Stimulated activated naive CD8-positive, alpha-beta T cell treated with anti-CD3 and anti-CD28 coated beads, Interleukin-15, Interleukin-2, amounts not matched to agents 100 U/mL and 50 U/mL, for 24 hours (primary cell): ENCODE measurements at regions not wholly inside any gene's neighbourhood (a gene's known extent, or its start where the extent isn't known, plus 50 kb on each side); places are given as distances from the start of the nearest gene placed in this dataset.
"Not testable (repeated sequence)": the region's sequence is repeated elsewhere in the genome, so short reads cannot be mapped to it uniquely, and the experiment has no call there.

Experiments
- ATAC-seq: fragments of 150-1000 bp; cut with Tn5 transposase; one replicate; pipeline ENCODE4 v1.10.0; 2021
- DNase-seq: peaks from one replicate; pipeline ENCODE4 v3.0.0; 2021

DNA sequence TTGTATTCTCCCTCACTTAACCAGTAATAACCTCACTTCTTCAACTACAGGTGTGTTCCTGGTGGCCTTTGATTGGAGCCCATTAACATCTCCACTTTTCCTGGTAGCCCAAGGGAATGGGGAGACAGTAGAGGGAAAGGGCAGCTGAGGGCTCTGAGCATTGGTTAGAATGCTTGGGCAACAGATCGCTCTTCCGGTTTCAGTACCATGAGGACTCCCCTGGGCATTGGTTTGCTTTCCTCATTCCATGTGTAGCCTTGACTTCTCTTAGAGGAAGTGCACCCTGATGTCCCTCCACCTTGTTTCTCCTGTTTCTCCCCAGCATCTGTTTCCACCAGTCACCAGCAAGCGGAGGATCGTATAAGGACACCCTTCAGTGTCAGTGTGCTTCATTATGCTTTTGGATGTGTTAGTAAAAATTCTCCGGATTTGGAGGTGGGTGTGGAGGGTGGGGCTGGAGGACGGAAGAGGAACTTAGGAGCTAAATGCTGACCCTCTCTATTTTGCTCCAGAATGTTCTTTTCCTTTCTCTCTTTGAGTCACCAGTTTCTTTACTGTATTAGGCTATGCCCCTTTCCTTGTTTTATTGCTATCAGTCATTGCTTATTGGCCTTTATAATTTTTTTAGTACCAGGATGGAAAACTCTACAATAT lies 50.6 kb upstream of the ZNG1B start:
- ATAC-seq, DNase-seq: not testable (repeated sequence)

DNA sequence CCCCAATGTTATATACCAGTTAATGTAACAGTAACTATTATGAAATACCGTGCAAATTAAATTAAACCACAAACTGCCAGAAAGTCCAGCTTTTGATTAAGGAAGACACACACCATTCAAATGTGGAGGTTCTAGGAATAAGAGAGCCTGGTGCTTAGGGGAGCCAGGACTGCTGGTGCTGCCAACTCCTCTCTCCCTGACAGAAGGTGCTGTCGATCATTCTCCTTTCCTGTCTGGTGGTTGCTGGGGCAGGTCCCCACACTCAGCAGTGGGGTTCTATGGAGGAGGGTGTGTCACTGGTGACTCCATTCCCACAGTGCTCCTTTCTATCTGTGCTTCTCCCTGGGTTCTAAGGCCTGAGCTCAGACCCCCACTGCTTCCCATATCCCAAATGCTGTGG lies 57.9 kb upstream of the ZNG1B start:
- DNase-seq, ATAC-seq: not testable (repeated sequence)

DNA sequence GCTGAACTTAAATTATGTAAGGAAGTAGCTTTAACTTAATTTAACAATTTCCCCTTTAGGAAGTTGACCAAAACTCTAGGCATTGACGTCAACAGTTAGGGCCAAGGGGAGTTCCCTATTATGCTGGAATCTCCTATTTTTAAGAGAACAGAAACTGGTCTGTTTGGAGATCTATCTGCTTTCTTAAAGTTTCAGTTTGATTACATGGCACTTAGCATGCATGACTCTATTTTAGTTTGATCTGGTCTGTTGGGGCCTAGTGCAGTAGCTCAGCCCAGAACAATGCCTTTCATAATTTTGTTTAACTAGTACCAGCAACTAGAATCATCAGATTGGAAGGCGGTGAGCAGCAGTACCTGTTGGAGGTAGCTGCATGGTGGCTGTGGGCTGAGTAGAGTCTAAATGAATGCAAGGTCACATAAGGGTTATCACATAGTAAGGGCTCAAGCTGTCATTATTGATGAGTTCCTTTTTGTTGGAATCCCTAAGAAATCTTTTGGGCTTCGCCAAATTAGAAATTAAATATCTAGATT lies 60.5 kb upstream of the ZNG1B start:
- no peak for DNase-seq
- ATAC-seq = peak; percentile 84

DNA sequence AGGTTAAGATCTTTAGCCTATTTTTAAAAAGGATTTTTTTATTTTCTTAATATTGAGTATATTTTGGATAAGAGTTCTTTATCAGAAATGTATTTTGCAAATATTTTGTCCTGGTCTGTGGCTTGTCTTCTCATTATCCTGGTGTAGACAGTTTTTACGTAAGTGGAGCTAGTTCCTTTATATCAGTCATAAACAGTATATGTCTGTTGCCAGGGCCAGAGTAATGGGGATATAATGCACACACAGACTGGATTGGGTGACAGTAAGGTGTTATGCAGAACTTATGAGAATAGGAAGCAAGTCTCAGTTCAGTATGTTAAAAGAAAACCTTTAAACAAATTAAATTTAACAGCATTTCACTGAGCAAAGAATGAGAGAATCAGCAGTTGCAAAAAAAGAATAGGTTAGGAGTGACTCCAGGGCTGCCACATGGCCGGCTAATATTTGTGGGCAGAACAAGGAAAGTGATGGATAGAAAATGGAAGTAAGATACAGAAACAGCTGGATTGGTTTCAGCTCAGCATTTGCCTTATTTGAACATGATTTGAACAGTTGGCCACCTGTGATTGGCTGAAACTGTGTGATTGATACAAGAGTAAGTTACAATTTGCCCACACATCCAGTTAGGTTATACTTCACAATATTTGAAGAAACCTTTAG lies 61.1 kb upstream of the ZNG1B start:
- no peak for ATAC-seq

DNA sequence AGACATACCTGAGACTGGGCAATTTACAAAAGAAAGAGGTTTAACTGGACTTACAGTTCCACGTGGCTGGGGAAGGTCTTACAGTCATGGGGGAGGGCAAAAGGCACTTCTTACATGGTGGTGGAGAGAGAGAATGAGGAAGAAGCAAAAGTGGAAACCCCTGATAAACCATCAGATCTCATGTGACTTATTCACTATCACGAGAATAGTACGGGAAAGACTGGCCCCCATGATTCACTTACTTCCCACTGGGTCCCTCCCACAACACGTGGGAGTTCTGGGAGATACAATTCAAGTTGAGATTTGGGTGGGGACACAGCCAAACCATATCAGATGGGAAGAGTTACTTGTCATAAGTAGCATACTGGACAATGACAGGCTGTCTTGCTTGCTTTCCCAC lies 62.6 kb upstream of the ZNG1B start:
- not testable (repeated sequence) for DNase-seq, ATAC-seq

More for the DNA sequence above, 61.1 kb upstream of the ZNG1B start:
- DNase-seq = no peak

DNA sequence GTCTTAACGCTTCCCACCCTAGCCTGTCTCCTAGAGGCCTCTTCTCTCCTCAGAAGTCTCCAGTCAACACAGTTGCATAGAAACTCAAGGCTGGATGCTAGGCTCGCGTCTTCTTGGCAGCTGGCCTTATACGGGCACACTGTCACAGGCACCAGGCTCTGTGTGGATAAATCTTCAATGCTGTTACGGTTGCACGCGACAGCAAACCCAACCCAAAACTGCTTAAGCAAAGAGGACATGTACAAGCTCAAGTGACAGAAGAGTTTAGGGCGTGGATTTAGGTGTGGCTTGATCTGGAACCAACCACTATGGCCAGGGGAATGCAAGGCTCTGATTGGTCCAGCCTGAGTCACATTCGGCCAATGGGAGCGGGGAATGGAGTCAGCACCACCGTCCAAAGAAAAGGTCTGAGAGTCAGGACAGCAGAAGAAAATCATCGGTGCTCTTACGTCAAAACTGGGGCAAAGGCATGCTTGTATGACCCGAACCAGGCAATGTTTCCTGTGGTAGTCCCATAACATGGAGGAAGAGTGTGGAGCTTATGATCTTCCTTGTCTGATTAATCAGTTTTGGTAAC lies 65.1 kb upstream of the ZNG1B start:
- not testable (repeated sequence) for DNase-seq, ATAC-seq

DNA sequence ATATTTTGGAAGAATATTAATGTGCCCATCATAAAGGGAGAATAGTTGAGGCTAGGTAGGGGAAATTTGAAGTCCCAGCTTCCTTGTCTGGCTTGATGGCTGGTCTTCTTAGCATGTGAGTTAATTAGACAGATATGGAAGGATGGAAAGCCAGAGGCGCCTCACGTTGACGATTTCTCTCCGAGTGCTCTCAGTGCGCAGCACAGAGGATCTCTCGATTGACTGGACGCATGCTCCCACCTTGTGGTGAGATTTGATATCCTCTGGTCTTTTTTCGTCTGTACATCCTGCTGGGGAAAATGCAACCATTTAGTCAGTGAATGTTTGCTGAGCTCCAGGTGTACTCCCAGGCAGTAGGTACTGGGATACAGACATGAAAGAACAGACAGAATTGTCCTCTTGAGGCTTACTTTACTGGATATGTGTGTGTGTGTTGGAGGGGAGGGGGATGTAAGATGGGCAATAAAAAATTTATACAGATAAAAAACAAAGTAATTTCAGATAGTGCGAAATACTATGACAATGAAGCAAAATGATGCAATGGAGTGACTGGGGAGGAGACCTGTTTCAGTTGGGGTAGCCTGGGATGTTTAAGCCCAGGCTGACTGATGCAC lies 66.9 kb upstream of the ZNG1B start:
- peak; percentile 50 for DNase-seq
- ATAC-seq = peak; percentile 88

DNA sequence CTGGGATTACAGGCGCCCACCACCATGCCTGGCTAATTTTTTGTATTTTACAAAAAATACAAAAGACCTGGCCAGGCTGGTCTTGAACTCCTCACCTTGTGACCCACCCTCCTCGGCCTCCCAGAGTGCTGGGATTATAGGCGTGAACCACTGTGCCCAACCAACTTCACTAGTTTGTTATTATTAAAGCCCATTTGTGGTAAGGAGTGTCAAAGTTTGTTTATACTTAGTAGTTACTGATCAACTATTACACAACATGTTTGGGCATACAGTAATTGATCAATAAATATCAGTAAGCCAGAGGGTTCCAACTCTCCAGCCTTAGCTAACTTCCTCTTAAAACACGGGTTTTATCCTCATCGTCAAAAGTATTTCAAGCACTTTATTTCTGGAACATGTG lies 67.5 kb upstream of the ZNG1B start:
- ATAC-seq (no peak), DNase-seq (no peak)

DNA sequence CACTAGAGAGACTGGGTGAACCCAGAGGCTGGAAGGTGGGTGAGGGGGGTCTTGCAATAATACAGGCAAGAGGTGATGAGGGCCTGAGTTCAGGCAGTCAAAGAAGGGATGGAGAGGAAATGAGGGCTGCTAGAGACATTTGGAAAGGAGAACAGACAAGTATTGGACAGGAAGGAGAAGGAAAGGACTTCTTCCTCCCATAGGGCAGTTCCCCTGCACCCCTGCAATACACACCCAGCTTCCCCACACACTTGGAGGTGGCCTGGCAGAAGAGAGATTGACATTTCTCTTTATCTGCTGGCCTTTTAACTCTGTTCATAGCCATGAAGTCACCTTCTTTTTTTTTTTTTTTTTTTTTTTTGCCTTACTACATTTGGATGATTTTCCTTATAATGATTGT lies 68.9 kb upstream of the ZNG1B start:
- ATAC-seq, DNase-seq: not testable (repeated sequence)

DNA sequence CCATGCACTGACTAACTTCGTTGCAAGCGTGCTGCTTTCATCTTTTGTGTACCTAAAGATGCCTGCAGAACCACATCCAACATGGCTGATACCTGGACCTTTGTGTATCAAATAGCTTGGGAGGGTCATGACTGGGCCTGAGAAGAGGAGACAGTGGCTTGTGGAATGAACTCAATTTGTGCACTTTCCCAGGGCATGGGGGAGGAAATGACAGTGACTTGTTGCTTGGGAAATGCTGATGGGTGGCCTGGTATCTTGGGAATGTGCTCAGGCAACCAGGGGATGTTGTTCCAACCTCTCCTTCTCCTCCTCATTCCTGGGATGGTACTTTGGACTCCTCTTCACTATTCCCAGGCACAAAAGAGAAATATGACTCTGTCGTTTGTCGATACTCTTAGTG lies 70.7 kb upstream of the ZNG1B start:
- DNase-seq = not testable (repeated sequence)

DNA sequence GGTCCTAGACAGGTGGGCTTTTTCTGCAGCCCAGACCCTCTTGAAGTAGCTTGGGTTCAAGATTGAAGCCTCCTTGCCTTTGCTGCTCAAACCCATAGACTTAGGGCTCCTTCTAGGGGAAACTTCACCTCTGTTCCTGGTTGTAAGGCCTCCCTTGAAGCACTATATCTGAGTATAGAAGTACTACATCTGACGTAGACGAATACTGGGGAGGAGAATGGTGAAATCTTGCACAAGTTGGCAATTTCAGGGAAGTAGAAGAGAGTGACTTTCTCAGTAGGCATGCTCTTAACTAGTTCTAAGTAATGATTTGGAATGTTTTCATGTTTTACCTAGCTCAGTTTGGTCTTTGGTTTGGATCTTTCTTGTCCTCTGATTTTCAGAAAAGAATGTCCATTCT lies 71.7 kb upstream of the ZNG1B start:
- not testable (repeated sequence) for ATAC-seq, DNase-seq

More for the DNA sequence above, 70.7 kb upstream of the ZNG1B start:
- ATAC-seq = not testable (repeated sequence)

DNA sequence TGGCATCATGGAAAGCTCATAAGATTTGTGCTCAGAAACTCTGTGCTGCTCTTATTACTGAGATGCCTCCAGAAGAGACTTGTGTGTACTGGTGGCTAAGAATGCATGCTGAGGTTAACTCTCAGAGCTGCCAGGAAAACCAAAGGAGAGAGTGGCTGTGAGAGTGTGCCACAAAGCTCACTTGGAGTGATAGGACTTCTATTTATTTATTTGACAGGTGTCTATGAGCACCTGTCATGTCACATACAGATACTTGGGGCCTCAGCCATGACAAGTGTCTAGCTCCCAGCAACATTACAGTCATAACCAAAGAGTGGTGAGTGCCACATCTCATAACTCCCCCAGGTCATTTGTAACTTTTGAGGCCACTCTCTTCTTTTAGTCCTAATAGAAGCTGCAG lies 72.2 kb upstream of the ZNG1B start:
- not testable (repeated sequence) for ATAC-seq, DNase-seq

DNA sequence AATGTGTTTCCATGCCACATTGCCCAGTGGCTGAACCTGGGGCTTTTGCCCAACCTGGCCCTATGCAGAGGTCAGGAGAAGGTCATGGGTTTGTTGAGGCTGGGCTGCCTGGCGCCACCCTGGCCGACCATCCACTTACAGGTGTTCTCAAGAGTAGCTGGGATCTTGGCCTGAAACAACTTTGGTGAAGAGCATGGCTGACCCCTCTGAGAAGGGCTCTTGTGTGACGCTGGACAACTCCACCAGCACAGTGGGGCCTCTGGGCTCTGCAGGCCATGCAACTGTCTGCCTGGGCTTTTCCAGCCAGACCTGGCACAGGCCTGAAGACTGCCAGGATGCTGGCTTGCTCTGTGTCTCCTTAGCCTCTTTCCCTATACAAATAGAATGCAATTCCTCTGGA lies 76.4 kb upstream of the ZNG1B start:
- no peak for ATAC-seq
- no peak for DNase-seq

DNA sequence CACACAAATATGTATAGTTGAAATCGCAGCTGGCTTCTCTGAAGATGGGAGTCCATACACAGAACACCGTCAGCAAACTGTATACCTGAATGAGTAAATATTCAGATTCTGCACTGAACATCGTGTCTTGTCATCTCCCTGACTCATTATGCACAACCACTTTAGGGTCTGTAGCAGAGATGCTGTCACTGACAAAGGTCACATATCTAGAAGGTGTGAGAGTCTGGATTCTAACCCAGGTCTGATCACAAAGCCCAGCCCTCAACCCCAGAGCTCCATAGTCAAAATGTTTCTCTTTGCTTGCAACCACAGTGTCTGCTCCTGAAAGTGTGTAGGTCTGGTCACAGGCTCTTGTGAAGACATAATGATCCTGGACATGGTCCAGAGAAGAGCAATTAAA lies 78.3 kb upstream of the PAX8 start:
- ATAC-seq = peak; percentile 58
- no peak for DNase-seq

DNA sequence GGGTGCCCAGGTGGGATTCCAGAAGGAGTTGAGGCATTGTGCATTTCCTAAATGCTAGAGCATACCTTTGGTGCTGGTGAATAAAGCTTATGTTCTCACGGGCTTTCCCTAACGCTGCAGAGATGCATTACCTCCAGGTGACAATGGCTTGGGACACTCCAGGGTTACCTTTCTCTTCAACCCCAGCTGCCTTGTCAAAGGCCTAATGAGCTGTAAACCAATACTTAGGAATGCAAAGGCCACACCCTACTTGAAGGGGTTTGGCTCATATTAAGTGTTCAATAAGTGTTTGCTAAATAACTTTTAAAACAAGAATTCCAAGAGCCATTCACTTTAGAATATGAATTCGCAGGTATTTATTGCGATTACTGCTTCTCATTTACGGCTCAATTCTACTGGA lies 77.6 kb upstream of the PAX8 start:
- not testable (repeated sequence) for DNase-seq, ATAC-seq

DNA sequence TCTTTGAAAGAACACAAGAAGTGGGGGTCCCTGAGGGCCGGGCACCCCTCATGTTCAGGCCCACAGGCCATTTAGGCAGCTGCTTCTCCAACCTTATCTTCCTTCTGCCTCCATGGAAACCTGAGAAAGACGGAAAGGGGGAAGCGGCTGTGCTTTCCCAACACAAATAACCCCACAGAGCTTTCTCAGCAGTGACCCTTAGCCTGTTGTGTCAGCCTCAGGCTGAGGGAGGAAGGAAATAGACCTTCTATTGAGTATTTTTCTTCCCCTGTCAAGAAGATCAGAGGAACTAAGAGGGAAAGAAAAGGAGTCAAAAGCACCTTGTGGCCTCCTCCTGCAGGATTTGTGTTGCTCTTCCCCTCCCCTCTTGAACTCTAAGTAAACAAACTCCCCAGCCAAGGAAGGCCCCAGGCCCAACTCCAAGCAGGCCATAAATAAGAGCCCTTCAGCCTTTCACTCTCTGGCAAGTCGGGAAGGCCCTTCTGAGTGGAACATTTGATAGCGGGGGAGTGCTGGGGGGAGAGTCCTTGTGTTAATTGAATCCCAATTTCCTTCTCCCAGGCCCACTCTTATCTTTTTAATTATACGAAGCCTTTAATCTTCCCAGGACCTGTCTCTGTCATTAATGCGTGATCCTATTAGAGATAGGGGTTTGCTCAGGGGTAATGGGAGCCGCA lies 76.8 kb upstream of the PAX8 start:
- not testable (repeated sequence) for ATAC-seq

DNA sequence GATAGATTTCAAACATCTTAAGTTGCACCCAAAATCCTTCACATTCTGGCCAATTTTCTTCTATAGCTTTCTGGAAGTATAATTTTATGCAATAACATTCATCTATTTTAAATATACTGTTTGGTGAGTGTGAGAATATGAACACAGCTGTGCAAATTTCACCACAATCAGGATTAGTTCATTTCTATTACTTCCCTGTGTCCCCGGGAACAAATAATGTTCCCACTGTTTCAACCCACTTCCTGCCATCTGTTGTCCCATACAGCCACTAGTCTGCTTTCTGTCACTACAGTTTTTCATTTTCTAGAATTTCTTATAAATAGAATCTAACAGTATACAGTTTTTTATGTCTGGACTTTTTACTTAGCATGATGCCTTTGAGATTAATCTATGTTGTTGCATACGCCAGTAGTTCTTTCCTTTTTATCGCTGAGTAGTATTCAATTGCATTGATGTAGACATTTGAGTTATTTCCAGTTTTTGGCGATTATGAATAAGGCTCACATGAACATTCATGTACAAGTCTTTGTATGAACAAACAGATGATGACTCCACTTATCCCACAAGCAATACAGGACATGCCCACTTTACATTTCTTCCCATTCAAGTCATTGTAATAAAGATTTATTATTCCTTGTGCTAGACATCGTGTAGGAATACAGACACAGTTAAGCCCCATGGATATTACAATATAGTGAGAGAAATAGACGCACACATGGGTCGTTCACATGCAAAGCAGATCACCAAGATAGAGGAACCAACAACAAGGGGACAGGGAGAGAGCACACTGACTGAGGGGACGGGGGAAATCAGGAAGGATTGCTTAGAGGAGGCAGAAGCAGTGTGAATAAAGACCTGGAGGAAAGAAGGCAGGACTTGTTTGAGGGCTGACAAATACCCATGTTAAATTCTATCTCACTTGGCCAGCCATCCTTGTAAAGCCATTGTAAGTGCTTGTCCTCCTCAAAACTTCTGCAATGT lies 72.9 kb upstream of the PAX8 start:
- ATAC-seq (no peak), DNase-seq (no peak)

More for the DNA sequence above, 76.8 kb upstream of the PAX8 start:
- DNase-seq = not testable (repeated sequence)

DNA sequence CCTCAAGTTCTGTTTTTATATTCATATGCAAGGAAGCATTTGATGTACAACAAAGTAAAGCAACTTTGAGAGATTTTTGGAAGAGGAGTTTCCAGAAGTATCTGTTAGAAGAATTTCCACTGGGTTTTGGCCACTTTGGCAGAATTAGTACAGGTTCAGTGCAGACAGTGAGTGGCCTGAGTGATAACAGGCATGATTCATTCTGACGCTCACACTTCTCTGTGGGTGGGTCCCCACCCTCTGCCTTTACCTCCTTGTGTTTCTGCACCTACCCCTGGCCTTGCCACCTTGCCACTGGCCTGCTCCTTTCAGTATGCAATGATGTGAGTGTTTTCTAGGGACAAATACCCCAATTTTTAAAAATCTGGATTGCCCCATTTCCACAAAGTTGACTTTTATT lies 65.1 kb upstream of the PAX8 start:
- ATAC-seq = peak; percentile 76
- not testable (repeated sequence) for DNase-seq

DNA sequence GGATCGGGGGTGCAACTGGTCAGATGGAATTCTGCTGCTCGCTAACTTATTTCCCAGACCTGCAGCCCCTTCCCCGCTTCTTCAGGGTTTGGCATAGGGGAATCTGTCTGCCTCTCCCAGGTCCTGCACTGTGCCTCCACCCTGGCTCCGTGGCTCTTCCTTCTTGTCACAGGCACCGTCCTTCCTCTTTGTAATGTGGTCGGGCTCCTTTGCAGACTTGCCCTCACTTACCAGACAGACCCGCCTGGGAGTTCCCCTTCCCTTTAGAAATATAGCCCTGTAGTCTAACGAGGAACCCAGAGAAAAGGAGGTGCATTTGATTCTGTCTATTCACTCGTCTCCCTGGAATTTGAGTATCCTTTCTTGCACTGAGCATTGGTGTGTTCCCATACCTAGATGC lies 63.9 kb upstream of the PAX8 start:
- ATAC-seq (peak; percentile 45), DNase-seq (no peak)

DNA sequence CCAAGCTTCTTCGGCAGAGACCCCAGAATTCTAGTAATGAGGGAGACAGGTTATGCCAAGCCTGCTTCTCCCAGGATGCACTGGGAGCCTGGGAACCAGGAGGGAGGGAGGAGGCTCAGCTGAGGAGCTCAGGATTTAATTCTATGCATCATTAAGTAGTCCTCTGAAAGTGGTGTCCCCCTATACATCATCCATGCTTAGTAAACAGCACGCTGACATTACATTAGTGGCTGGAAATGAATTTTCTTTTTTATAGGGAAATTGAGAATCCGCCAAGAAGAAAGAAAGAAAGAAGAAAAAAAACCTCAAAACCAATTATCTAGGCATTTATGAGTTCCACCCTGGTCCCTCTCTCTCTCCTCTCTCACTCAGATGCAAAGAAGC lies 63.1 kb upstream of the PAX8 start:
- not testable (repeated sequence) for DNase-seq, ATAC-seq
